ENCODE measurements at regions not wholly inside any gene's neighbourhood (a gene's known extent, or its start where the extent isn't known, plus 50 kb on each side); places are given as distances from the start of the nearest gene placed in this dataset.

- TF ChIP-seq POLR2AphosphoS5 (IDR thresholded peaks at IDR 0.05; ENCODE audit: borderline replicate concordance, low read depth, low read length) (no peak), EZH2 (IDR thresholded peaks at IDR 0.05) (no peak), FOXP2 (optimal IDR thresholded peaks at IDR 0.05; ENCODE audit: control extremely low read depth, extremely low read length, insufficient read depth) (no peak)
These were observed 678.9 kb upstream of the SLITRK5 start for GRCh38 chr13:86992251-86992650.

Measured in SK-N-MC (cell line).